ENCODE measurements at regions not wholly inside any gene's neighbourhood (a gene's known extent, or its start where the extent isn't known, plus 50 kb on each side); places are given as distances from the start of the nearest gene placed in this dataset.

- Histone ChIP-seq H2AK5ac (ENCODE audit: low read length) (peak overlapping the region; percentile 29), H3K56ac (ENCODE audit: low read length) (peak overlapping the region; percentile 57), H3K36me3 (ENCODE audit: control insufficient read depth, insufficient read depth, low read length) (no peaks in the 10 kb centered on the region), H3K27me3 (ENCODE audit: insufficient read depth, low read length, poor library complexity) (no peaks in the 10 kb centered on the region), H4K5ac (ENCODE audit: low read length) (peak overlapping the region; percentile 6), H3K79me1 (ENCODE audit: low read length) (no peaks in the 10 kb centered on the region), H3K4me1 (ENCODE audit: control insufficient read depth, low read depth, low read length) (peaks cover 11% of the 10 kb centered on the region), H2BK15ac (replicated peaks; ENCODE audit: low read depth) (no peak overlapping the region), H3K79me2 (ENCODE audit: control insufficient read depth, insufficient read depth, low read length) (no peaks in the 10 kb centered on the region), H3K18ac (ENCODE audit: low read length) (no peak overlapping the region), H3K23ac (ENCODE audit: low read length) (no peak overlapping the region), H3K4ac (ENCODE audit: low read depth, low read length) (no peak overlapping the region), H3K4me3 (ENCODE audit: low read length) (no peak overlapping the region), H2BK120ac (ENCODE audit: low read depth, low read length) (no peak overlapping the region), H3K4me2 (ENCODE audit: low read length) (no peak overlapping the region), H3K9ac (ENCODE audit: low read length) (no peak overlapping the region), H2BK5ac (ENCODE audit: low read length) (peak overlapping the region; percentile 69), H3K27ac (ENCODE audit: low read depth, low read length) (peak overlapping the region; percentile 17), H4K8ac (ENCODE audit: low read depth, low read length) (no peak overlapping the region)
- WGBS (ENCODE audit: extremely low coverage, insufficient coverage, low lambda C conversion rate) = no CpG with 5 or more reads among the region's 4 CpGs
- no peak for DNase-seq
These were observed 717.8 kb downstream of the EPM2A start for GRCh38 chr6:145017516-145017915.

- Histone ChIP-seq H4K5ac (ENCODE audit: low read length) (no peak overlapping the region), H3K56ac (ENCODE audit: low read length) (peak overlapping the region; percentile 31), H3K4me1 (ENCODE audit: control insufficient read depth, low read depth, low read length) (peaks cover 7% of the 10 kb centered on the region), H3K4ac (ENCODE audit: low read depth, low read length) (peak overlapping the region; percentile 12), H3K79me1 (ENCODE audit: low read length) (no peaks in the 10 kb centered on the region), H3K18ac (ENCODE audit: low read length) (peak overlapping the region; percentile 84), H2BK15ac (replicated peaks; ENCODE audit: low read depth) (no peak overlapping the region), H4K8ac (ENCODE audit: low read depth, low read length) (no peak overlapping the region), H2AK5ac (ENCODE audit: low read length) (no peak overlapping the region), H3K23ac (ENCODE audit: low read length) (no peak overlapping the region), H2BK120ac (ENCODE audit: low read depth, low read length) (no peak overlapping the region), H3K4me3 (ENCODE audit: low read length) (no peak overlapping the region), H3K79me2 (ENCODE audit: control insufficient read depth, insufficient read depth, low read length) (no peaks in the 10 kb centered on the region), H3K9ac (ENCODE audit: low read length) (no peak overlapping the region), H3K27me3 (ENCODE audit: insufficient read depth, low read length, poor library complexity) (no peaks in the 10 kb centered on the region), H3K36me3 (ENCODE audit: control insufficient read depth, insufficient read depth, low read length) (no peaks in the 10 kb centered on the region), H3K27ac (ENCODE audit: low read depth, low read length) (peak overlapping the region; percentile 6), H2BK5ac (ENCODE audit: low read length) (peak overlapping the region; percentile 72), H3K4me2 (ENCODE audit: low read length) (no peak overlapping the region)
- WGBS (ENCODE audit: extremely low coverage, insufficient coverage, low lambda C conversion rate) = no CpG with 5 or more reads among the region's 3 CpGs
- peak; percentile 40 for DNase-seq
These were observed 717.3 kb downstream of the EPM2A start for GRCh38 chr6:145018027-145018426.

- Histone ChIP-seq H3K23ac (ENCODE audit: low read length) (no peak overlapping the region), H3K18ac (ENCODE audit: low read length) (no peak overlapping the region), H3K9ac (ENCODE audit: low read length) (no peak overlapping the region), H3K4me1 (ENCODE audit: control insufficient read depth, low read depth, low read length) (peaks cover 6% of the 10 kb centered on the region), H2AK5ac (ENCODE audit: low read length) (no peak overlapping the region), H3K27ac (ENCODE audit: low read depth, low read length) (no peak overlapping the region), H2BK120ac (ENCODE audit: low read depth, low read length) (no peak overlapping the region), H3K4me3 (ENCODE audit: low read length) (no peak overlapping the region), H4K8ac (ENCODE audit: low read depth, low read length) (no peak overlapping the region), H3K4ac (ENCODE audit: low read depth, low read length) (no peak overlapping the region), H2BK5ac (ENCODE audit: low read length) (no peak overlapping the region), H3K27me3 (ENCODE audit: insufficient read depth, low read length, poor library complexity) (no peaks in the 10 kb centered on the region), H4K5ac (ENCODE audit: low read length) (no peak overlapping the region), H3K4me2 (ENCODE audit: low read length) (no peak overlapping the region), H3K56ac (ENCODE audit: low read length) (no peak overlapping the region), H3K36me3 (ENCODE audit: control insufficient read depth, insufficient read depth, low read length) (no peaks in the 10 kb centered on the region), H3K79me1 (ENCODE audit: low read length) (no peaks in the 10 kb centered on the region), H2BK15ac (replicated peaks; ENCODE audit: low read depth) (no peak overlapping the region), H3K79me2 (ENCODE audit: control insufficient read depth, insufficient read depth, low read length) (no peaks in the 10 kb centered on the region)
- WGBS (ENCODE audit: extremely low coverage, insufficient coverage, low lambda C conversion rate) = no CpG with 5 or more reads among the region's 2 CpGs
- no peak for DNase-seq
These were observed 715.2 kb downstream of the EPM2A start for GRCh38 chr6:145020114-145020513.

GRCh38 chr6:145020543-145020942 is 714.8 kb downstream of the EPM2A start:
- no peak overlapping the region for H3K4me3 ChIP-seq (ENCODE audit: low read length)
- no peaks in the 10 kb centered on the region for H3K36me3 ChIP-seq (ENCODE audit: control insufficient read depth, insufficient read depth, low read length)
- no peak overlapping the region for H3K18ac ChIP-seq (ENCODE audit: low read length)
- no peak overlapping the region for H3K9ac ChIP-seq (ENCODE audit: low read length)
- no peak overlapping the region for H4K5ac ChIP-seq (ENCODE audit: low read length)
- no peak overlapping the region for H4K8ac ChIP-seq (ENCODE audit: low read depth, low read length)
- H2BK120ac ChIP-seq (ENCODE audit: low read depth, low read length) = no peak overlapping the region
- peak overlapping the region; percentile 46 for H2BK15ac ChIP-seq (replicated peaks; ENCODE audit: low read depth)
- no peaks in the 10 kb centered on the region for H3K79me2 ChIP-seq (ENCODE audit: control insufficient read depth, insufficient read depth, low read length)
- no peak overlapping the region for H3K23ac ChIP-seq (ENCODE audit: low read length)
- no peak overlapping the region for H3K27ac ChIP-seq (ENCODE audit: low read depth, low read length)
- no peaks in the 10 kb centered on the region for H3K27me3 ChIP-seq (ENCODE audit: insufficient read depth, low read length, poor library complexity)
- no peaks in the 10 kb centered on the region for H3K79me1 ChIP-seq (ENCODE audit: low read length)
- H3K4me2 ChIP-seq (ENCODE audit: low read length) = no peak overlapping the region
- H3K4ac ChIP-seq (ENCODE audit: low read depth, low read length) = peak overlapping the region; percentile 3
- H3K4me1 ChIP-seq (ENCODE audit: control insufficient read depth, low read depth, low read length) = peaks cover 6% of the 10 kb centered on the region
- no peak overlapping the region for H2AK5ac ChIP-seq (ENCODE audit: low read length)
- WGBS (ENCODE audit: extremely low coverage, insufficient coverage, low lambda C conversion rate) = no CpG with 5 or more reads among the region's 1 CpG
- H2BK5ac ChIP-seq (ENCODE audit: low read length) = no peak overlapping the region
- no peak overlapping the region for H3K56ac ChIP-seq (ENCODE audit: low read length)
- DNase-seq = no peak

- H3K4me2 ChIP-seq (ENCODE audit: low read length) = no peak overlapping the region
- no peak overlapping the region for H4K8ac ChIP-seq (ENCODE audit: low read depth, low read length)
- H3K79me2 ChIP-seq (ENCODE audit: control insufficient read depth, insufficient read depth, low read length) = no peaks in the 10 kb centered on the region
- no peak for DNase-seq
- H3K36me3 ChIP-seq (ENCODE audit: control insufficient read depth, insufficient read depth, low read length) = no peaks in the 10 kb centered on the region
- H3K27ac ChIP-seq (ENCODE audit: low read depth, low read length) = no peak overlapping the region
- H2BK15ac ChIP-seq (replicated peaks; ENCODE audit: low read depth) = peak overlapping the region; percentile 36
- H2BK120ac ChIP-seq (ENCODE audit: low read depth, low read length) = no peak overlapping the region
- no peak overlapping the region for H3K18ac ChIP-seq (ENCODE audit: low read length)
- no peak overlapping the region for H2AK5ac ChIP-seq (ENCODE audit: low read length)
- H3K9ac ChIP-seq (ENCODE audit: low read length) = no peak overlapping the region
- no peak overlapping the region for H3K23ac ChIP-seq (ENCODE audit: low read length)
- no peak overlapping the region for H3K4ac ChIP-seq (ENCODE audit: low read depth, low read length)
- H3K4me1 ChIP-seq (ENCODE audit: control insufficient read depth, low read depth, low read length) = peaks cover 3% of the 10 kb centered on the region
- no peak overlapping the region for H3K56ac ChIP-seq (ENCODE audit: low read length)
- WGBS (ENCODE audit: extremely low coverage, insufficient coverage, low lambda C conversion rate) = no CpG with 5 or more reads among the region's 3 CpGs
- H3K27me3 ChIP-seq (ENCODE audit: insufficient read depth, low read length, poor library complexity) = no peaks in the 10 kb centered on the region
- H2BK5ac ChIP-seq (ENCODE audit: low read length) = no peak overlapping the region
- no peak overlapping the region for H3K4me3 ChIP-seq (ENCODE audit: low read length)
- no peak overlapping the region for H4K5ac ChIP-seq (ENCODE audit: low read length)
- H3K79me1 ChIP-seq (ENCODE audit: low read length) = no peaks in the 10 kb centered on the region
These were observed 713.0 kb downstream of the EPM2A start for GRCh38 chr6:145022199-145022796.

GRCh38 chr6:145023116-145023726 is 712.1 kb downstream of the EPM2A start:
- WGBS (ENCODE audit: extremely low coverage, insufficient coverage, low lambda C conversion rate) = no CpG with 5 or more reads among the region's 3 CpGs
- Histone ChIP-seq H3K79me1 (ENCODE audit: low read length) (no peaks in the 10 kb centered on the region), H4K5ac (ENCODE audit: low read length) (no peak overlapping the region), H2BK120ac (ENCODE audit: low read depth, low read length) (peak overlapping the region; percentile 88), H3K79me2 (ENCODE audit: control insufficient read depth, insufficient read depth, low read length) (no peaks in the 10 kb centered on the region), H3K18ac (ENCODE audit: low read length) (peak overlapping the region; percentile 60), H3K27me3 (ENCODE audit: insufficient read depth, low read length, poor library complexity) (no peaks in the 10 kb centered on the region), H4K8ac (ENCODE audit: low read depth, low read length) (no peak overlapping the region), H3K23ac (ENCODE audit: low read length) (no peak overlapping the region), H2AK5ac (ENCODE audit: low read length) (no peak overlapping the region), H3K56ac (ENCODE audit: low read length) (no peak overlapping the region), H3K4me2 (ENCODE audit: low read length) (no peak overlapping the region), H3K4me3 (ENCODE audit: low read length) (no peak overlapping the region), H3K9ac (ENCODE audit: low read length) (no peak overlapping the region), H2BK5ac (ENCODE audit: low read length) (no peak overlapping the region), H3K4me1 (ENCODE audit: control insufficient read depth, low read depth, low read length) (no peaks in the 10 kb centered on the region), H3K4ac (ENCODE audit: low read depth, low read length) (no peak overlapping the region), H3K27ac (ENCODE audit: low read depth, low read length) (no peak overlapping the region), H2BK15ac (replicated peaks; ENCODE audit: low read depth) (no peak overlapping the region), H3K36me3 (ENCODE audit: control insufficient read depth, insufficient read depth, low read length) (no peaks in the 10 kb centered on the region)
- DNase-seq = no peak
